NCI-H1436 (cell line): ENCODE measurements at regions not wholly inside any gene's neighbourhood (a gene's known extent, or its start where the extent isn't known, plus 50 kb on each side); places are given as distances from the start of the nearest gene placed in this dataset.
"Not testable (repeated sequence)": the region's sequence is repeated elsewhere in the genome, so short reads cannot be mapped to it uniquely, and the experiment has no call there.

Experiments
- DNase-seq: peaks from one replicate; lab custom pipeline; 2025; lab: John Stamatoyannopoulos, UW

- DNase-seq = no peak
These were observed 177.3 kb downstream of the BANP start for GRCh38 chr16:88128556-88128955.

GRCh38 chr16:88129133-88129532 is 177.9 kb downstream of the BANP start:
- not testable (repeated sequence) for DNase-seq

GRCh38 chr16:88130016-88130415 is 178.8 kb downstream of the BANP start:
- DNase-seq = no peak

- DNase-seq = no peak
These were observed 179.4 kb downstream of the BANP start for GRCh38 chr16:88130681-88131080.

- DNase-seq = no peak
These were observed 180.0 kb downstream of the BANP start for GRCh38 chr16:88131256-88131655.

- DNase-seq = no peak
These were observed 180.7 kb downstream of the BANP start for GRCh38 chr16:88131966-88132365.

- DNase-seq = no peak
These were observed 181.7 kb downstream of the BANP start for GRCh38 chr16:88132836-88133506.

- DNase-seq = no peak
These were observed 182.2 kb downstream of the BANP start for GRCh38 chr16:88133507-88133843.

- not testable (repeated sequence) for DNase-seq
These were observed 183.1 kb downstream of the BANP start for GRCh38 chr16:88134172-88134898.

- DNase-seq = not testable (repeated sequence)
These were observed 183.9 kb downstream of the BANP start for GRCh38 chr16:88134899-88135682.

- DNase-seq = not testable (repeated sequence)
These were observed 185.0 kb downstream of the BANP start for GRCh38 chr16:88136211-88136713.

GRCh38 chr16:88136939-88137338 is 185.7 kb downstream of the BANP start:
- DNase-seq = not testable (repeated sequence)

GRCh38 chr16:88139141-88139540 is 187.9 kb downstream of the BANP start:
- not testable (repeated sequence) for DNase-seq

- not testable (repeated sequence) for DNase-seq
These were observed 189.0 kb downstream of the BANP start for GRCh38 chr16:88140195-88140594.

GRCh38 chr16:88141580-88141979 is 190.3 kb downstream of the BANP start:
- no peak for DNase-seq

GRCh38 chr16:88142056-88142935 is 191.1 kb downstream of the BANP start:
- DNase-seq = not testable (repeated sequence)

GRCh38 chr16:88143122-88144027 is 192.1 kb downstream of the BANP start:
- DNase-seq = not testable (repeated sequence)

- DNase-seq = no peak
These were observed 192.8 kb downstream of the BANP start for GRCh38 chr16:88144028-88144511.

GRCh38 chr16:88145376-88145775 is 194.1 kb downstream of the BANP start:
- not testable (repeated sequence) for DNase-seq

GRCh38 chr16:88145824-88146405 is 194.7 kb downstream of the BANP start:
- DNase-seq = not testable (repeated sequence)
